ENCODE measurements at regions not wholly inside any gene's neighbourhood (a gene's known extent, or its start where the extent isn't known, plus 50 kb on each side); places are given as distances from the start of the nearest gene placed in this dataset.
"Not testable (repeated sequence)": the region's sequence is repeated elsewhere in the genome, so short reads cannot be mapped to it uniquely, and the experiment has no call there.

DNA sequence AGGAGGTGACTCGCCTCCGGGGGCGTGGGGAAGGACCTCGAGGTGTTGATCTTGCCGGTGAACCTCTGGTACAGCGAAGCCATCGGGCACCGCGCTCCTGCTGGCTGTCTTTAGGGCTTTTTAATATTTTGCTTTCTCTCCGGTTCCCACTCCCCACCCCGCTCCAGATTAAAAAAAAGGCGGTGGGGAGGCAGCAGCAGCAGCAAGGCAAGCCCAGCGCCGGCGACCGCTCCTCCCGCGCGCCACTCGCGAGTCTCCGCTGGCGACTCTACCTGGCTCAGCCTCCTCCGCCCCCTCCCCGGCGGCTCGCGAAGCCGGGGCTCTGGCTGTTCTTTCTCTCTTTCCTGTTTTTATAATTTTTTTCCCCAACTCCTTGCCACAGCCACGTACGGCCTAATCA lies 174.0 kb downstream of the ATP6V0E2 start:
- H3K4me1 ChIP-seq (ENCODE audit: control insufficient read depth, insufficient read depth, low read length); H3K9ac ChIP-seq (ENCODE audit: low read depth, low read length); H3K36me3 ChIP-seq (ENCODE audit: control insufficient read depth, insufficient read depth, low read length); H3K27ac ChIP-seq (ENCODE audit: low read depth, low read length); H3K9me3 ChIP-seq (ENCODE audit: control insufficient read depth, insufficient read depth, low read length): not testable (repeated sequence)
- Histone ChIP-seq H3K27me3 (ENCODE audit: control insufficient read depth, insufficient read depth, low read length) (peaks cover 20% of the 10 kb centered on the region), H3K4me3 (ENCODE audit: low read depth, low read length) (peak overlapping the region; percentile 56)

DNA sequence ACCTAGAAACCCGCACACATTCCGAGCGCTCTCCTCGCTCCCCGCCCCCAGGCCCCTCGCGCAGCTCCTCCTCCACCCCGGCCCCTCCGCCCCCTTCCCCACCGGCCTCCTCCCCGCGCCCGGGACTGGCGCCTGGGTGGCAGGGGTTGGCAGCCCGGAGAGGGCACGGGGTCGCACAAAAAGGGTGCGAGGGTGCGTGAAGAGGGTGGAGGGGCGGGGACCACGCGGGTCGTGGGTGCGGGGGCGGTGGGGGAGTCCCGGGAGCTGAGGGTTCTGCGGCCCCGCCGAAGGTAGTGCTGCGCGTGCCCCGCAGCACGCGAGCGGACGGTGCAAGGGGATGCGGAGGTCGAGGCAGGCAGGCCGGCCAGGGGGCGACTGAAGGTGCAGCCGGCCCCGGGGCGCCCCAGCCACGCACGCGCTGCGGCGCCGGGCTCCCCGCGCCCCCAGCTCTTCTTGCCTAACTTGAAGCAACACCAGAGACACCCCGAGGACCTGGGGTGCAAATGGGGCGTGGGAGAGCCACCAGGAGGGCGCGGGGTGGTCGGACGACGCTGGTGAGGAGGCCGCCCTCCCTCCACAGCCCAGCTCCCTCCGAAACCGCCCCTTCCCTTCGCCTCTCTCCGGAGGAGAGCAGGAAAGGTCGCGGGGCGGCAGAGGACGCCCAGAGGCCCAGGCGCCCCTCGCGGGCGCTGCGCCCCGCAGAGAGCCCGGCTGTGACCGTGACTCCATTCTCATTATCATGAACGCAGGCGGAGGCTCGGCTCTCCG lies 174.7 kb downstream of the ATP6V0E2 start:
- not testable (repeated sequence) for H3K9ac ChIP-seq (ENCODE audit: low read depth, low read length)
- H3K4me3 ChIP-seq (ENCODE audit: low read depth, low read length), result peak overlapping the region; percentile 58

DNA sequence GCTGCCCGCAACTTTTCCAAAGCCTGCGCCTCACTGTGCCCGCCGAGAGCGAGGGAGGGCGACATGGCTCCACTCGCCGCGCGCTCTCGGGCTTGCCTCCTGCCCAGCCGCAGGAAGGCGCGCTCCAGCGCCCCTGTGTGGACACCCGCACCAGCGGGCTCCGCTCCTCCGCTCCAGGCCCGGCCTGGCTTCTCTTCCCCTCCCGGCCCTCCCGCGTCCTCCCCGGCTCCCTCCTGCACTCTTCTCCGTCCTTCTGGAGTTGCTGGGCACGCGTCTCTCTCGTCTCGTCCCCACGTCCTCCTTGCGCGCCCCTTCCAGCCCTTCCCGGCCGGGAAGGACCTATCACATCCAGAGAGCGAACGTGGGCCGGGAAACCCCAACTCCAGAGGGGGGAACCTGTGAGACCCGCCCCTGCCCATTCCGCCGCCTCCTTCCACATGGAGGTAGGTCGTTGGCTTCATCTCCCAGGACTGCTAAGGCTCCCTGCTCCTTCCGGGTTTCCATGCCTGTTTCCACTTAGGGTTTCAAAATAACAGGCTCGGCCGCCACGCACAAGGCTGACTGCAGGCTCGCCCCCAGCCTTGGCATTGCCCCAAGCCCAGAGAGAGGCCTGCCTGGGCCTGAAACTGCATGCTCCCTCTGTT lies 175.4 kb downstream of the ATP6V0E2 start:
- Histone ChIP-seq H3K9ac (ENCODE audit: low read depth, low read length) (0 out of 2 replicates have a peak overlapping the region, but pooled peaks have one; percentile 44), H3K4me3 (ENCODE audit: low read depth, low read length) (peak overlapping the region; percentile 60), H3K27me3 (ENCODE audit: control insufficient read depth, insufficient read depth, low read length) (peaks cover 20% of the 10 kb centered on the region)
- H3K36me3 ChIP-seq (ENCODE audit: control insufficient read depth, insufficient read depth, low read length); H3K27ac ChIP-seq (ENCODE audit: low read depth, low read length); H3K4me1 ChIP-seq (ENCODE audit: control insufficient read depth, insufficient read depth, low read length); H3K9me3 ChIP-seq (ENCODE audit: control insufficient read depth, insufficient read depth, low read length): not testable (repeated sequence)

More for the DNA sequence above, 174.7 kb downstream of the ATP6V0E2 start:
- H3K9me3 ChIP-seq (ENCODE audit: control insufficient read depth, insufficient read depth, low read length); H3K27ac ChIP-seq (ENCODE audit: low read depth, low read length); H3K36me3 ChIP-seq (ENCODE audit: control insufficient read depth, insufficient read depth, low read length); H3K4me1 ChIP-seq (ENCODE audit: control insufficient read depth, insufficient read depth, low read length): not testable (repeated sequence)
- peaks cover 20% of the 10 kb centered on the region for H3K27me3 ChIP-seq (ENCODE audit: control insufficient read depth, insufficient read depth, low read length)

DNA sequence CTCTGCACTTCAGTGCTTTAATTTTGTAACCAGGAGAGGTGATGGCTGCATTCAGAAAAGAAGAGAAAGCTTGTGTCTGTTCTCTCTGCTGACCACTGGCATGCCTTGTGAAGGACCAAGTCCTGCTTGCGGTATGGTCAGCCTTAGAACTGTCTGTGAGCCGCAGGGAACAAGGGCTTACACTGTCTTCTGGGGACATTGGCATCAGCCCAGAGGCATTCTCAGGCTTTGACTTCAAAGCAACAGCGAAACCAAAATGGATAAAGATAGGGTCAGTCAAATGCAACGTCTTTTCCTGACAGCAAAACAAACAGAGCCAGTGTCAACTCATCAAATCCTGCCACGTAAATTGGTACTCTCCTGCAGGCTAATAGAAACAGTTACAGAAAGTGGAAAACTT lies 179.6 kb downstream of the ATP6V0E2 start:
- H3K27ac ChIP-seq (ENCODE audit: low read depth, low read length); H3K9ac ChIP-seq (ENCODE audit: low read depth, low read length); H3K36me3 ChIP-seq (ENCODE audit: control insufficient read depth, insufficient read depth, low read length); H3K4me1 ChIP-seq (ENCODE audit: control insufficient read depth, insufficient read depth, low read length); H3K9me3 ChIP-seq (ENCODE audit: control insufficient read depth, insufficient read depth, low read length); H3K4me3 ChIP-seq (ENCODE audit: low read depth, low read length); H3K27me3 ChIP-seq (ENCODE audit: control insufficient read depth, insufficient read depth, low read length): not testable (repeated sequence)

DNA sequence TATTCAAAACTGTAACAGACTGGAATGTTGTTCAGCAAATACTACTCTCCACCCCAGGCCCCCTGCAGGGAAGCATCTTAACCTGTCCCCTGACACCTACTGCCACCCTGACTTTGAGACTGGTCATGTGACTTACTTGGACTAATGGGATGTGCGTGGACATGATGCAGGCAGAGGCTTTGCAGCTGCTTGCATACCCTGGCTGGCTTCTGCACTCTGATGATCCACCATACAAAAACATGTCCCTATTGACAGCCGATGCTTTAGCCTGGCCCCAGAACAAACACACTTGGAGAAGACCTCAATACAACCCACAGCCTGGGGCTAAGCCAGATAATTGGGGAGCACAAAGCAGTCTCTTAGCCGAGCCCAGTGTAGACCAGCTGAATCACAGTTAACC lies 180.5 kb downstream of the ATP6V0E2 start:
- not testable (repeated sequence) for H3K4me1 ChIP-seq (ENCODE audit: control insufficient read depth, insufficient read depth, low read length); H3K9ac ChIP-seq (ENCODE audit: low read depth, low read length); H3K36me3 ChIP-seq (ENCODE audit: control insufficient read depth, insufficient read depth, low read length); H3K9me3 ChIP-seq (ENCODE audit: control insufficient read depth, insufficient read depth, low read length); H3K4me3 ChIP-seq (ENCODE audit: low read depth, low read length); H3K27ac ChIP-seq (ENCODE audit: low read depth, low read length); H3K27me3 ChIP-seq (ENCODE audit: control insufficient read depth, insufficient read depth, low read length)

DNA sequence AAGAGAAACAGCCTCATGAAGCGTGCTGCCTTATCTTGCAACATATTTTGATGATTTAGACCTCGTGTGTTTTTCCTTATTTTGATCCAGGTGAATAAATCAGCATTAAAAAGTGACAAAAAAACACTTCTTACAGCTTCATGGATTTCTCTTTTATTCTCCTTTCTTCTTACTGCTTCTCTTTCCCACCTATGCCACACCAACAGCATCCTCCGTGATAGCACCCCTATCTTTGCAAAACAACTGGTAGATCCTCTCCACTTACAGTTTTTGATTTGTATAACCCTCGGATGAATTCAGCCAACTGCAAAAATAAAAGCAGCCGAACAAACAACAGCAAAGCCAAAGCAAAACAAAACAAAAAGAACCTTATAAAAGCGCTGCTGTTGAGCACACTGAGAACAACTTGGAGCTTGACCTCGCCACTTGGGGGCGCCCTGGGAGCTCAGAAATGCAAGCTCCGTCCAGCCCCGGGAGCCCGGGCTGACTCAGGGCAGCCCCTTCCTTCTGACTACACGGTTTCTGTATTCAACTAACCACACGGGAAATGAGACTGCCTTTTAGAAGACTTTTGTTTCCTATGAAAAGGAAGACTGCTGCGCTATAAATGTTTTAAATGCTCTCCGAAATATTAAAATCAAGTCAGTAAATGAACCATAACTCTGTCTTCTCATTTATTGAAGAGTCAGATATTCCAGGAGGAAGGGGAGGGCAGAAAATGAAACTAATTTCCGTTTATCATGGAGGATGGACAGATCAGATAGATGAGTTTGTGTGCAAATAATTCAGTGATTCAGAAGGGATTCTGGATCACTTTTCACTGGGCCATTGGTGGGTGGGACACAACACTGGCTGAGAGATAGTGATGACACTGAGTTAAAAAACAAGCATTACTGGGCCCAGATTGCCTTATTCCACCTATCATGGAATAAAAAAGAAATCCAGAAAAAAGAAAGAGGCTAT lies 186.8 kb downstream of the ATP6V0E2 start:
- H3K9ac ChIP-seq (ENCODE audit: low read depth, low read length); H3K9me3 ChIP-seq (ENCODE audit: control insufficient read depth, insufficient read depth, low read length); H3K27ac ChIP-seq (ENCODE audit: low read depth, low read length); H3K36me3 ChIP-seq (ENCODE audit: control insufficient read depth, insufficient read depth, low read length); H3K27me3 ChIP-seq (ENCODE audit: control insufficient read depth, insufficient read depth, low read length); H3K4me1 ChIP-seq (ENCODE audit: control insufficient read depth, insufficient read depth, low read length); H3K4me3 ChIP-seq (ENCODE audit: low read depth, low read length): not testable (repeated sequence)

DNA sequence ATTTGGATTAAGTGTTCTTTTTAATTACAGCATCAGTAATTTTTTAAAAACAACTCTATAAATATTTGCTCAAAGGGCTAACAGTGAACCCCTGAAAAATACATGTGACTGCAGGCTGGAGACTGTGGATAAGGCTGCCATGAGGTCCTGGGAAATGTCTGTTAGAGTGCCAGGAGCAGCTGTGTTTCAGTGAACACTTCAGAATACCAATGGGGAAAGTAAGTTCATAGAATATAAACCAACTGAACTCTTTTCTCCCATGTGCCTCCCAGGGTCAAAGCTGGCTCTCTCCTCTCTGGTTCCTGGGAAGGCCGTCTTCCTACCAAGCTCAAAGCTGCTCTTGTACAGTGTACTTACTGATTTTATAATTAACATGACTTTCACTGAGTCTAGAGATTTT lies 189.4 kb downstream of the ATP6V0E2 start:
- H3K9ac ChIP-seq (ENCODE audit: low read depth, low read length); H3K4me1 ChIP-seq (ENCODE audit: control insufficient read depth, insufficient read depth, low read length); H3K27ac ChIP-seq (ENCODE audit: low read depth, low read length); H3K4me3 ChIP-seq (ENCODE audit: low read depth, low read length); H3K9me3 ChIP-seq (ENCODE audit: control insufficient read depth, insufficient read depth, low read length); H3K36me3 ChIP-seq (ENCODE audit: control insufficient read depth, insufficient read depth, low read length); H3K27me3 ChIP-seq (ENCODE audit: control insufficient read depth, insufficient read depth, low read length): not testable (repeated sequence)

DNA sequence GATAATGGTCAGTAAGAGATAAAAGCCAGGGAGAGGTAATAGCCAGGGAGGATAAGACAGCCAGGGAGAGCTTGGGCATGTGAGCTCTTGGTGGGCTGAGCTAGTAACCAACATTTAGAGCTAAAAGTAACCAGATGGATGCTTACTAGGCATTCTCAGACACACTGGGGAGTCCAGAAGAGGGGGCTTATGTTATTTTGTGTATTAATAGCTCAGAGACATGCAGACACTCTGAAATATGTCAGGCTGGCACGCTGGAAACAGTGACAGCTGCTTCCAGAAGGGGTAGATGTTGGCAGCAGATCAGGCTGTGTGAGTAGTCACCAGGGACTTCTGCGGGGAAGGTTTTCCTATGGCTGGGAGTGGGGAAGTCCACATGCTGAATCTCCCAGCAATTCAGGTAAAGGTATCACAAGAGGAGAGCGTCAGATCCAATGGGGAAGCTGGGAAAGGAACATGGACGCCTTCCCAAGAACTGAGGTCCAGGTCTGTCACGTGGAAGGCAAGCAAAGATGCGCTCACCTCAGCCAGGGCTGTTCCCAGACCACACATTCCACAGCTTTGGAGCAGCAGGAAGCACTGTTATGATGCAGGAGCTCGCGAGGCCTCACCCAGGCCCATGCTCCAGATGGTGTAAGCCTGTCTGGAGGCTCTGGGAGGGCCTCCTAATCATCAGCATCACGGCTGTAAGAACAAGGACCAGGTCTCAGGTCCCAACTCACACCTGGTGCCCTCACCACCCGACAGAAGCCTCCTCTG lies 196.0 kb downstream of the ATP6V0E2 start:
- not testable (repeated sequence) for H3K27ac ChIP-seq (ENCODE audit: low read depth, low read length); H3K4me3 ChIP-seq (ENCODE audit: low read depth, low read length); H3K4me1 ChIP-seq (ENCODE audit: control insufficient read depth, insufficient read depth, low read length)

DNA sequence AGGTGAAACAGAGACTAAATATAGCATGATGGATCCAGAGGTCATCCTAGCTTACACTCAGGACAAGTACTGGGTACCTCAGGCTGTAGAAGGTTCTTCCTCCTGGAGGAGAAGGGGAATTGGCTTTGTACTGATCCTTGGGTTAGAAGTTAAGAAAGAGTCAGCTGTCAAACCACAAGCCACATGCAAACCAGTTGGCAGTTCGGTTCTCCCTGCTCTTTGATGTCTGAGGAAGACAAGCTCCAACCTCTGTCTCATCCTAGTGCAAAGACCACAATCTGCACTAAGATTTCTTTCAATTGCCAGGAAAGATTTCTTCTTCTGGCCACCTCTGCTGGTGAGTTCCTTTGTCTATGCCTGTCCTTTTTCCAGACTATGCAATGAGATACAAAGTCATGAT lies 203.8 kb downstream of the ATP6V0E2 start:
- not testable (repeated sequence) for H3K27me3 ChIP-seq (ENCODE audit: control insufficient read depth, insufficient read depth, low read length); H3K27ac ChIP-seq (ENCODE audit: low read depth, low read length); H3K4me3 ChIP-seq (ENCODE audit: low read depth, low read length); H3K4me1 ChIP-seq (ENCODE audit: control insufficient read depth, insufficient read depth, low read length); H3K36me3 ChIP-seq (ENCODE audit: control insufficient read depth, insufficient read depth, low read length); H3K9ac ChIP-seq (ENCODE audit: low read depth, low read length); H3K9me3 ChIP-seq (ENCODE audit: control insufficient read depth, insufficient read depth, low read length)

More for the DNA sequence above, 196.0 kb downstream of the ATP6V0E2 start:
- not testable (repeated sequence) for H3K27me3 ChIP-seq (ENCODE audit: control insufficient read depth, insufficient read depth, low read length); H3K36me3 ChIP-seq (ENCODE audit: control insufficient read depth, insufficient read depth, low read length); H3K9me3 ChIP-seq (ENCODE audit: control insufficient read depth, insufficient read depth, low read length); H3K9ac ChIP-seq (ENCODE audit: low read depth, low read length)

DNA sequence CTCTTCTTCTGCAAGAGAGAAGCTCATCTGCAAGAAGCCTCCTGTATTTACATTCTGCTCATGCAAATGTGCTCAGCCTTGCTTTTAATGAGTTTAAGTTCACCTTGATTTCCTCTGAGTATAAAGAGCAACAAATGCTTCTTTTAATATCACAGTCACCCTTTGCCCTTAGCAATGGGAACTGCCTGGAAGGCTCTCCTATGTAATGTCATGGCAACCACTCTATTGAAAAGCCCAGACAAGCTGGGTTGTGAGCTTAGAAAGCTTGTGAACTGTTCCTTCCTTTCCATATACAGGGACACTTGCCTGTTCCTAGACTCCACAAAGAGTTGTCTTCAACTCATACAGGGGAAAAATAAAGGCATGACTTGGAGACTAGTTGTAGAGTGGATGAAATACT lies 208.1 kb downstream of the ATP6V0E2 start:
- H3K9ac ChIP-seq (ENCODE audit: low read depth, low read length), result not testable (repeated sequence)

More for the DNA sequence above, 208.1 kb downstream of the ATP6V0E2 start:
- not testable (repeated sequence) for H3K27me3 ChIP-seq (ENCODE audit: control insufficient read depth, insufficient read depth, low read length); H3K27ac ChIP-seq (ENCODE audit: low read depth, low read length); H3K36me3 ChIP-seq (ENCODE audit: control insufficient read depth, insufficient read depth, low read length); H3K9me3 ChIP-seq (ENCODE audit: control insufficient read depth, insufficient read depth, low read length); H3K4me1 ChIP-seq (ENCODE audit: control insufficient read depth, insufficient read depth, low read length); H3K4me3 ChIP-seq (ENCODE audit: low read depth, low read length)

Data from HUES48 (cell line).